ENCODE measurements at regions not wholly inside any gene's neighbourhood (a gene's known extent, or its start where the extent isn't known, plus 50 kb on each side); places are given as distances from the start of the nearest gene placed in this dataset.

- intact Hi-C loops (cut with DNase I) = no loop called here
- Histone ChIP-seq H3K36me3 (no peaks in the 10 kb centered on the region), H3K27me3 (no peaks in the 10 kb centered on the region), H3K4me3 (no peak overlapping the region), H3K9me3 (no peaks in the 10 kb centered on the region), H3K4me1 (ENCODE audit: insufficient read depth) (no peaks in the 10 kb centered on the region), H3K27ac (no peak overlapping the region)
- no peak for TF ChIP-seq POLR2A (IDR thresholded peaks at IDR 0.05)
- TF ChIP-seq EP300 (IDR thresholded peaks at IDR 0.05) = no peak
- no peak for TF ChIP-seq CTCF (IDR thresholded peaks at IDR 0.05)
- DNase-seq = no peak
Observed at GRCh38 chr19:27905074-27905473, 1307.9 kb downstream of the UQCRFS1 start.

GRCh38 chr19:27901078-27901477, 1311.9 kb downstream of the UQCRFS1 start:
- no peak for DNase-seq
- Histone ChIP-seq H3K9me3 (no peaks in the 10 kb centered on the region), H3K27me3 (no peaks in the 10 kb centered on the region), H3K4me3 (no peak overlapping the region), H3K27ac (no peak overlapping the region), H3K36me3 (no peaks in the 10 kb centered on the region), H3K4me1 (ENCODE audit: insufficient read depth) (no peaks in the 10 kb centered on the region)
- 76 to 87% (median 84%) methylated on average over 3 of the region's 3 CpGs for WGBS, 3 donors
- no peak for TF ChIP-seq EP300 (IDR thresholded peaks at IDR 0.05)
- intact Hi-C loops (cut with DNase I) = no loop called here

DNA sequence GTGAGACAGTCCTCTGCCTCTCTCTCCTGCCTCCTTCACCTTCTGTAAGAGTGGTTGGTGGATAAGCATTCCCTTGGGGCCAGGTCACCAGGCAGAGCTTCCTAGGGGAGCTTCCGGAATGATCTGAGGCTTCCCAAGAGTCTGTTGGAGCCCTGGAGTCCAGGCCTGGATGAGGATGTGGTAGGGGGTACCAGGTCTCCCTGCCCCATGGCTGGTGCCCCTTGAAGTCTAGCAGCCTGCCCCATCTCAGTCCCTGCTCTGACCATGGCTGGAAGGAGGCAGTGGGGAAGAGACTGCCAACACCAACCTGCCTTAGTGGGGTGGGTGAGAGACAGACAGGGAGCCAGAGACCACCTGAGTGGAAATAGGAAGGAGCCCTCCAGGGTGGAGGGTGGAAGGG, 1316.9 kb downstream of the UQCRFS1 start:
- no peak overlapping the region for H3K27ac ChIP-seq
- no peaks in the 10 kb centered on the region for H3K9me3 ChIP-seq
- no peaks in the 10 kb centered on the region for H3K4me1 ChIP-seq (ENCODE audit: insufficient read depth)
- intact Hi-C loops (cut with DNase I) = no loop called here
- WGBS, 3 donors = 63 to 89% (median 77%) methylated on average over 1 of the region's 1 CpG
- no peak overlapping the region for H3K4me3 ChIP-seq
- H3K36me3 ChIP-seq = no peaks in the 10 kb centered on the region
- TF ChIP-seq CTCF (IDR thresholded peaks at IDR 0.05) (no peak), EP300 (IDR thresholded peaks at IDR 0.05) (no peak), POLR2A (IDR thresholded peaks at IDR 0.05) (no peak)
- no peaks in the 10 kb centered on the region for H3K27me3 ChIP-seq
- no peak for DNase-seq

DNA sequence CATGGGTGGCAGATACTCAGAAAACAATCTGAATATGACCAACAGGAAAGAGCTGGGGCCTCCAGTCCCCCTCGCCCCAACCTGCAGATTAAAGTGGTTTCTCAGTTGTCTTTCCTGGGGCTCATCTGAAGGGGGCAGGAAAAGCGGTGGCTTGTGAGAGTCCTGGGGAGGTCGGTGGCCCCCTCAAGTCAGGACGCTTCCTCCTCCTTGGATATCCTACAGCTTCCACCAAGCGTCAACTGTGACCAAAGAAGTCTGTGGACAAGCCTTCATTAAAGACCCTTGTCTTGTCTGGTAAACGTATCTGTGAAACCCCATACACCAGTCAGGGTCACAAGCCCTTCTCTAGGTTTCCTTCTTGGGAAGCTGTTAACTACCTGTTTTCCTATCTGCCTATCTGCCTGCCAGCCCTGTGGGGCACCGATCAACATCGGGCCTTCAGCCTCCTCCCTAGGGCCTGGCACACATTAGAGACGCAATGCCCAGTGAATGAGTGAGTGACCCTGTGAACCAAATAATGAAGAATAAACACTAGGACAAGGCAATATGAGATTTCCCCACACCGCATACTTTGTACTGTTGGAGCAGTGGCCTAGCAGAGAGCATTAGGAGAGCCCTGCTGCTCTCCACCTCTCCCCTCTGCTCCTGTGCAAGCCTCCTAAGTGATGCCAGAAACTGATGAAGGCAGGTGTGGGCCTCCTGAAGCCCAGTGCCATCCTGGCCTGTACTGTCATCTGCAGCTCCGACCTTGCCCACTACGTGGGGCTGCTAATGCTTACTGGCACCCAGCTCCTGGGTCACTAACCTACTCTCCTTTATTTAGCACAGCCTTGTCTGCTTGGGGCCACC, 1317.8 kb downstream of the UQCRFS1 start:
- WGBS, 3 donors = 70 to 82% (median 75%) methylated on average over 12 of the region's 12 CpGs

More for the DNA sequence above, 1317.8 kb downstream of the UQCRFS1 start:
- intact Hi-C loops (cut with DNase I) = no loop called here
- no peaks in the 10 kb centered on the region for H3K36me3 ChIP-seq
- no peak for TF ChIP-seq POLR2A (IDR thresholded peaks at IDR 0.05)
- no peak for TF ChIP-seq EP300 (IDR thresholded peaks at IDR 0.05)
- no peak for TF ChIP-seq CTCF (IDR thresholded peaks at IDR 0.05)
- no peak overlapping the region for H3K4me3 ChIP-seq
- no peaks in the 10 kb centered on the region for H3K27me3 ChIP-seq
- no peaks in the 10 kb centered on the region for H3K9me3 ChIP-seq
- H3K4me1 ChIP-seq (ENCODE audit: insufficient read depth) = no peaks in the 10 kb centered on the region
- no peak for DNase-seq
- H3K27ac ChIP-seq = no peak overlapping the region
